KMS-11 (cell line): ENCODE measurements at regions not wholly inside any gene's neighbourhood (a gene's known extent, or its start where the extent isn't known, plus 50 kb on each side); places are given as distances from the start of the nearest gene placed in this dataset.
A peak's percentile ranks its signal among the peaks of the same experiment; 100 is the strongest.

Source experiments
- H2AFZ ChIP-seq: fragments of 200-600 bp; sonication (generic); 2 replicates; pipeline ENCODE4 v1.6.1; 2016; ENCODE audit warnings: antibody characterized with exemption, mixed run types, low read depth
- H3K27ac ChIP-seq: fragments of 200-600 bp; sonication (generic); 2 replicates; pipeline ENCODE4 v1.6.1; 2016; ENCODE audit warnings: mild to moderate bottlenecking, mixed run types
- H3K27me3 ChIP-seq: fragments of 200-600 bp; sonication (generic); 2 replicates; pipeline ENCODE4 v1.6.1; 2017; ENCODE audit warnings: mild to moderate bottlenecking, low read depth, mixed run types, moderate library complexity; ENCODE audit not compliant: insufficient read depth
- H3K36me3 ChIP-seq: fragments of 200-600 bp; sonication (generic); 2 replicates; pipeline ENCODE4 v1.6.1; 2017; ENCODE audit warnings: mild to moderate bottlenecking, mixed run types; ENCODE audit not compliant: insufficient read depth
- H3K4me1 ChIP-seq: fragments of 200-600 bp; sonication (generic); 2 replicates; pipeline ENCODE4 v1.6.1; 2016; ENCODE audit warnings: mild to moderate bottlenecking, low read depth, mixed run types; ENCODE audit not compliant: poor library complexity, severe bottlenecking
- H3K4me2 ChIP-seq: fragments of 200-600 bp; sonication (generic); 2 replicates; pipeline ENCODE4 v1.7.0; 2016; ENCODE audit warnings: mild to moderate bottlenecking, mixed run types
- H3K4me3 ChIP-seq: fragments of 200-600 bp; sonication (generic); IDR thresholded peaks from 2 replicates; pipeline ENCODE4 v1.6.1; 2017; ENCODE audit warnings: low read depth, low read length, mixed read lengths; ENCODE audit not compliant: insufficient read depth
- H3K79me2 ChIP-seq: fragments of 200-600 bp; sonication (generic); 2 replicates; pipeline ENCODE4 v1.6.1; 2016; ENCODE audit warnings: low read depth, mixed run types; ENCODE audit not compliant: insufficient read depth
- H3K9ac ChIP-seq: fragments of 200-600 bp; sonication (generic); 2 replicates; pipeline ENCODE4 v1.6.1; 2016; ENCODE audit warnings: mild to moderate bottlenecking, mixed run types
- H4K20me1 ChIP-seq: fragments of 200-600 bp; sonication (generic); 2 replicates; pipeline ENCODE4 v1.6.1; 2016; ENCODE audit warnings: mild to moderate bottlenecking, mixed run types; ENCODE audit not compliant: insufficient read depth
- TF ChIP-seq, protein P1 (sequence below): fragments of 200-600 bp; sonication (generic); conservative IDR thresholded peaks from 2 replicates; pipeline ENCODE4 v1.6.1; 2017; ENCODE audit warnings: low read depth, mild to moderate bottlenecking, antibody characterized with exemption, low read length, moderate library complexity, mixed read lengths

DNA sequence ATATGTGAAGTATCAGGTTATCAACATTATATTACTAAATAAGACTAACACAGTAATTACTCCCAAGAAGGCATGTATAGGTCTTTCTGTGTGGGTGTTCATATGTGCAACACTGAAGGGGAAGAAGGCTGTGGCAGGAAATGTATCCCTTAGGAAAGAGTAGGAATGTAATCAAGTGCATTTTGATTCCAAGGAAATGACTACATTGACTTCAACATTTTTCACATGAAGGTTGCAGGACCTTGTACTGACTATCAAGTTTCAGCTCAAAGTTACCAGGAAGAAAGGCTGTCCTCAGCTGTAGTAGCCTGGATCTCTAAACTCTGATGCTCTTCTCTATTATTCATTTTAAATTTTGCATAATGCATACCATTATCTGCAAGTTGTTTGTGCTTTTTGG is 680.8 kb downstream of the NYAP2 start:
- no peak overlapping the region for H2AFZ ChIP-seq
- H3K4me1 ChIP-seq = peaks cover 39% of the 10 kb centered on the region
- TF ChIP-seq, protein P1, sequence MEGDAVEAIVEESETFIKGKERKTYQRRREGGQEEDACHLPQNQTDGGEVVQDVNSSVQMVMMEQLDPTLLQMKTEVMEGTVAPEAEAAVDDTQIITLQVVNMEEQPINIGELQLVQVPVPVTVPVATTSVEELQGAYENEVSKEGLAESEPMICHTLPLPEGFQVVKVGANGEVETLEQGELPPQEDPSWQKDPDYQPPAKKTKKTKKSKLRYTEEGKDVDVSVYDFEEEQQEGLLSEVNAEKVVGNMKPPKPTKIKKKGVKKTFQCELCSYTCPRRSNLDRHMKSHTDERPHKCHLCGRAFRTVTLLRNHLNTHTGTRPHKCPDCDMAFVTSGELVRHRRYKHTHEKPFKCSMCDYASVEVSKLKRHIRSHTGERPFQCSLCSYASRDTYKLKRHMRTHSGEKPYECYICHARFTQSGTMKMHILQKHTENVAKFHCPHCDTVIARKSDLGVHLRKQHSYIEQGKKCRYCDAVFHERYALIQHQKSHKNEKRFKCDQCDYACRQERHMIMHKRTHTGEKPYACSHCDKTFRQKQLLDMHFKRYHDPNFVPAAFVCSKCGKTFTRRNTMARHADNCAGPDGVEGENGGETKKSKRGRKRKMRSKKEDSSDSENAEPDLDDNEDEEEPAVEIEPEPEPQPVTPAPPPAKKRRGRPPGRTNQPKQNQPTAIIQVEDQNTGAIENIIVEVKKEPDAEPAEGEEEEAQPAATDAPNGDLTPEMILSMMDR = no peak
- no peak overlapping the region for H3K4me3 ChIP-seq
- no peak overlapping the region for H3K9ac ChIP-seq
- no peaks in the 10 kb centered on the region for H3K36me3 ChIP-seq
- H3K27me3 ChIP-seq = no peaks in the 10 kb centered on the region
- no peaks in the 10 kb centered on the region for H3K79me2 ChIP-seq
- peak overlapping the region; percentile 49 for H3K27ac ChIP-seq
- H3K4me2 ChIP-seq = peak overlapping the region; percentile 62; the same call in 1 of the 2 replicates
- H4K20me1 ChIP-seq = no peaks in the 10 kb centered on the region

- Histone ChIP-seq H2AFZ (no peak overlapping the region), H3K36me3 (no peaks in the 10 kb centered on the region), H3K27ac (peak overlapping the region; percentile 49), H3K9ac (no peak overlapping the region), H3K4me1 (peaks cover 39% of the 10 kb centered on the region), H4K20me1 (no peaks in the 10 kb centered on the region), H3K27me3 (no peaks in the 10 kb centered on the region), H3K79me2 (no peaks in the 10 kb centered on the region), H3K4me2 (peak overlapping the region; percentile 62), H3K4me3 (no peak overlapping the region)
- TF ChIP-seq, protein P1 = no peak
Observed at GRCh38 chr2:226079671-226080181, 680.2 kb downstream of the NYAP2 start.

DNA sequence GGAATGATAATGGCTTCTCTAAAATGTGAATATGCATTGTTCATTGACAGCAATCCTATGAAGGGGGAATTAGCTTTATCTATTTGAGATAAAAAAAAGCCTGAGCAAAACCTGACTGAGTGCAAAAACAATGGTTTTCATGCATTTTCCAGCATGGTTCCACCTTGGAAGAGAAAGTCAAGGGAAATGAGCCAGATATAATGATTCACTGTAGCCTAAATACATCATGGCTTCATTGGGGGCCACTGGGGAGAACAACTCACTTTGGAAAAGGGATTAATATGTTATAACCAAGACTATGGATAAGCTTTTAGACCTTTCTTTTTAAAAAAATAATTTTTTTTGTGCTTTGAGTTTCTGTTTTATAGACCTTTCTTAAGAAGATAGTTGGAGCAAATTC is 679.7 kb downstream of the NYAP2 start:
- Histone ChIP-seq H3K36me3 (no peaks in the 10 kb centered on the region), H3K4me3 (no peak overlapping the region), H3K79me2 (no peaks in the 10 kb centered on the region), H4K20me1 (no peaks in the 10 kb centered on the region), H3K4me2 (peak overlapping the region; percentile 62), H2AFZ (no peak overlapping the region), H3K27ac (peak overlapping the region; percentile 20; the same call in 1 of the 2 replicates), H3K4me1 (peaks cover 39% of the 10 kb centered on the region), H3K9ac (no peak overlapping the region), H3K27me3 (no peaks in the 10 kb centered on the region)
- TF ChIP-seq, protein P1 = no peak

DNA sequence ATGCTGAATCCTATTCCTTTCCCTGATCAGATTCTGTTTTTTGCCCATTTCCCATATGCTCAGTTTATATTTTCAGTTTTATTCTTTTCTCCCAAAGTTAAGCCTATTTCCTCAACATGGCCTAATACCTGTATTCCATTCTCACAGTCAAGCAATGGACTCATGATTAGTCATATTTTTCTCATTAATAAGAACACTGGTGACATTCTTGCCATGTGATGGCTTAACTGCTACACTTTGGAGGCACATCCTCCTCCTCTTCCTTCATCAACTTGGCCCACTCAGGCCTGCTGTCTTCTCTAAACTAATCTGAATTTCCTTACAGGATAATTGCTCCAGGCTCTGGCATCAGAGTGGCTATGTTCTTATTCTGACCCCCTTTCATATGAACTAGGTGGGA is 679.2 kb downstream of the NYAP2 start:
- Histone ChIP-seq H3K4me3 (no peak overlapping the region), H3K79me2 (no peaks in the 10 kb centered on the region), H3K9ac (no peak overlapping the region), H3K27ac (no peak overlapping the region), H3K4me2 (no peak overlapping the region; the same call in 1 of the 2 replicates), H2AFZ (no peak overlapping the region), H4K20me1 (no peaks in the 10 kb centered on the region), H3K4me1 (peaks cover 45% of the 10 kb centered on the region), H3K36me3 (no peaks in the 10 kb centered on the region), H3K27me3 (no peaks in the 10 kb centered on the region)
- TF ChIP-seq, protein P1 = no peak
